ENCODE measurements at regions not wholly inside any gene's neighbourhood (a gene's known extent, or its start where the extent isn't known, plus 50 kb on each side); places are given as distances from the start of the nearest gene placed in this dataset.

DNA sequence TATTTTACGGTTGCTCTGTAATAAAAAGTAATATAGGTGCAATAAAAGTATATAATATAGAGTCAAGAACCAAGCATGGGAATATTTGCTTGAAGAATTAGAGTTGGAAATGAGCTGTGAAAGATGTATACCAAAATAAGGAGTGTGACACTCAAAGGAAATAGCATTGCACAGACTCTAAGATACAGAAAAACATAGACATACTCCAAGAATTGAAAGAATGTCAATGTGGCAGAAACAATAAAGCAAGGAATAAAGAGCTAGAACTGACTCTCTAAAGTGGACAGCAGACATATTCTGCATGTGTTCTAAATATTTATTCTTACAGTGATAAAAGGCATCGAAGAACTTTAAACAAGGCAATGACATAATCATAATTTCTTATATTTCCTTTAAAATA, 561.1 kb upstream of the SETBP1 start:
- Histone ChIP-seq H3K27me3 (no peaks in the 10 kb centered on the region), H3K27ac (no peak overlapping the region), H3K4me3 (no peak overlapping the region), H3K4me1 (no peaks in the 10 kb centered on the region), H3K9me3 (no peaks in the 10 kb centered on the region), H3K36me3 (no peaks in the 10 kb centered on the region)
- no peak for TF ChIP-seq CTCF (IDR thresholded peaks at IDR 0.05)
- no peak for DNase-seq (ENCODE audit: low spot score)

GRCh38 chr18:44123743-44124142, 556.9 kb upstream of the SETBP1 start:
- Histone ChIP-seq H3K4me3 (no peak overlapping the region), H3K4me1 (no peaks in the 10 kb centered on the region), H3K27me3 (no peaks in the 10 kb centered on the region), H3K36me3 (no peaks in the 10 kb centered on the region), H3K27ac (no peak overlapping the region), H3K9me3 (no peaks in the 10 kb centered on the region)
- DNase-seq (ENCODE audit: low spot score), result no peak
- TF ChIP-seq CTCF (IDR thresholded peaks at IDR 0.05), result no peak

DNA sequence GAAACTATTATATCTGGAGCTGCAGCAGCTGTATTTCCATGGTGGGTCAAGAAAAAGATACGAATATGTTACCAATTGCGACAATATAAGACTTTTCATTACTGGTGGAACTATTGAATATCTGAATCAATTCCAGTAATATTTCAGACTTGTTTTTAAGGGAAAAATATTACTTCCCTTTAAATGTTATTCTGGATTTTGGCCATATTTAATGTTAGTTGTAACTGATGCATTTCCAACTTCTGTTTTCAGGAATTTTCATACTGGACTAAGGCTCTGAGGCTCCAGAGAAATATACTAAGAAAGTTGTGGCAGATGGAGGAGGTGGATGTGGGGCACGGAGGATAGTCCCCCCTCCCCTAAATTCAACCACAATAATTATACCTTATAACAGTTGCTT, 555.2 kb upstream of the SETBP1 start:
- no peaks in the 10 kb centered on the region for H3K36me3 ChIP-seq
- no peak overlapping the region for H3K27ac ChIP-seq
- no peak for TF ChIP-seq CTCF (IDR thresholded peaks at IDR 0.05)
- no peak for DNase-seq (ENCODE audit: low spot score)
- no peak overlapping the region for H3K4me3 ChIP-seq
- no peaks in the 10 kb centered on the region for H3K9me3 ChIP-seq
- no peaks in the 10 kb centered on the region for H3K27me3 ChIP-seq
- no peaks in the 10 kb centered on the region for H3K4me1 ChIP-seq

DNA sequence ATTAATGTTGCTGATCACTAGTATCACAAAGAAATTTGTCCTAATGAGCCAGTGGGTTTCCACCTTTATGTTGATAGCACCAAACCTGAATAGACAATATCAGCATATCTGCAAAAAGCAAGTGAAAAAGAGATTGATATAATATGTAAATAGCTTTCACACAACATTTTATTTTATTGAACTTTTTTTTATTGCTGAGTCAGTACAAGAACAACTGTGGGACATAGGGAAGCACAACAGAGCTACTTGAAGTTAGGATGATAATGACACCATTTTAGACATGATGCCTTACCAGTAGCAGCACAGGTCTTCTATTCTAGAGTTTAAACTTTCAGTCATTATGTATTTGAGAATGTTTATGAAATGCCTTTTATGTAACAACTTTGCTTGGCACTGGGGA, 554.1 kb upstream of the SETBP1 start:
- no peak for TF ChIP-seq CTCF (IDR thresholded peaks at IDR 0.05)

GRCh38 chr18:44128365-44128764, 552.3 kb upstream of the SETBP1 start:
- no peak for DNase-seq (ENCODE audit: low spot score)
- Histone ChIP-seq H3K27me3 (no peaks in the 10 kb centered on the region), H3K4me1 (no peaks in the 10 kb centered on the region), H3K4me3 (no peak overlapping the region), H3K27ac (no peak overlapping the region), H3K9me3 (no peaks in the 10 kb centered on the region), H3K36me3 (no peaks in the 10 kb centered on the region)
- TF ChIP-seq CTCF (IDR thresholded peaks at IDR 0.05), result no peak

More for the DNA sequence above, 554.1 kb upstream of the SETBP1 start:
- DNase-seq (ENCODE audit: low spot score), result no peak
- H3K27ac ChIP-seq, result no peak overlapping the region
- H3K9me3 ChIP-seq, result no peaks in the 10 kb centered on the region
- no peaks in the 10 kb centered on the region for H3K4me1 ChIP-seq
- no peaks in the 10 kb centered on the region for H3K27me3 ChIP-seq
- no peaks in the 10 kb centered on the region for H3K36me3 ChIP-seq
- H3K4me3 ChIP-seq, result no peak overlapping the region

- TF ChIP-seq CTCF (IDR thresholded peaks at IDR 0.05), result peak; percentile 57 to 77
- Histone ChIP-seq H3K36me3 (no peaks in the 10 kb centered on the region), H3K9me3 (no peaks in the 10 kb centered on the region), H3K4me1 (no peaks in the 10 kb centered on the region), H3K27ac (no peak overlapping the region), H3K27me3 (no peaks in the 10 kb centered on the region), H3K4me3 (no peak overlapping the region)
- DNase-seq (ENCODE audit: low spot score), result no peak
These were observed 550.2 kb upstream of the SETBP1 start for GRCh38 chr18:44130376-44130942.

Measured in right atrium auricular region (tissue), 2 donors.